ENCODE measurements at regions not wholly inside any gene's neighbourhood (a gene's known extent, or its start where the extent isn't known, plus 50 kb on each side); places are given as distances from the start of the nearest gene placed in this dataset.

DNA sequence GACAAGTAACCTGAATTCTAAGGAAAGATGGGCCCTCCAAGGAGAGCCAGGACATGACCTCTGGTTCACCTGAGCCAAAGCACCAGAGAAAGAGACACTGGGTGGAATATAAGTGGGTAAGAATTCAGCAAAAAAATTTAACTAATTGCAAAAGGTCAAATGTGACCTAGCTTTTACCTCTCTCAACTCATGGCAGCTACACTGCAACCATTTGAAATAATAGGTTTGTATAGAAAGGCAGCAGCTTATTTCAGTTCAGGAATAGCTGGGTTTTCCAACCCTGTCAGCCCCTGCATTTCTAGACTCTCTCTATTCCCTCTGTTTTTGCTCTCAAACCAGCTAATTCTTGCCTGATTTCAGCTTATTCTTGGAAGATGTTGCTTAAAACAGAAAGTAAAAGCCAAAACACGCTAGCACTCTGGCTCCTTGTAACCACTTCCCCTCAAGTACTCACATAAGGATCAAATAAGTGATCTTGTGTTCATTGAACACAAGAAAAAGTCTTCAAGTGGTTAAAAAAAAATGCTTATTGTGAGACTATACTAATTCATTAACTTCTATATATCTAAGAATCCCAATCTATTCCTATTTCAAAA, 101.1 kb upstream of the NR4A3 start:
- peak overlapping the region; percentile 20 for H3K4me3 ChIP-seq (ENCODE audit: low read depth, low read length)
- TF ChIP-seq, protein P1, sequence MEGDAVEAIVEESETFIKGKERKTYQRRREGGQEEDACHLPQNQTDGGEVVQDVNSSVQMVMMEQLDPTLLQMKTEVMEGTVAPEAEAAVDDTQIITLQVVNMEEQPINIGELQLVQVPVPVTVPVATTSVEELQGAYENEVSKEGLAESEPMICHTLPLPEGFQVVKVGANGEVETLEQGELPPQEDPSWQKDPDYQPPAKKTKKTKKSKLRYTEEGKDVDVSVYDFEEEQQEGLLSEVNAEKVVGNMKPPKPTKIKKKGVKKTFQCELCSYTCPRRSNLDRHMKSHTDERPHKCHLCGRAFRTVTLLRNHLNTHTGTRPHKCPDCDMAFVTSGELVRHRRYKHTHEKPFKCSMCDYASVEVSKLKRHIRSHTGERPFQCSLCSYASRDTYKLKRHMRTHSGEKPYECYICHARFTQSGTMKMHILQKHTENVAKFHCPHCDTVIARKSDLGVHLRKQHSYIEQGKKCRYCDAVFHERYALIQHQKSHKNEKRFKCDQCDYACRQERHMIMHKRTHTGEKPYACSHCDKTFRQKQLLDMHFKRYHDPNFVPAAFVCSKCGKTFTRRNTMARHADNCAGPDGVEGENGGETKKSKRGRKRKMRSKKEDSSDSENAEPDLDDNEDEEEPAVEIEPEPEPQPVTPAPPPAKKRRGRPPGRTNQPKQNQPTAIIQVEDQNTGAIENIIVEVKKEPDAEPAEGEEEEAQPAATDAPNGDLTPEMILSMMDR (IDR thresholded peaks at IDR 0.05): no peak
- peak overlapping the region; percentile 42 for H3K4me2 ChIP-seq (ENCODE audit: low read length)
- no peaks in the 10 kb centered on the region for H3K27me3 ChIP-seq (ENCODE audit: control insufficient read depth, insufficient read depth, low read length)
- H3K36me3 ChIP-seq (ENCODE audit: control insufficient read depth, insufficient read depth, low read length): no peaks in the 10 kb centered on the region
- H3K79me2 ChIP-seq: no peaks in the 10 kb centered on the region
- H2AFZ ChIP-seq: peak overlapping the region; percentile 28
- no peaks in the 10 kb centered on the region for H3K9me3 ChIP-seq (ENCODE audit: control insufficient read depth, low read length)
- H3K9ac ChIP-seq: no peak overlapping the region
- no peaks in the 10 kb centered on the region for H3K4me1 ChIP-seq
- no peak overlapping the region for H3K27ac ChIP-seq

DNA sequence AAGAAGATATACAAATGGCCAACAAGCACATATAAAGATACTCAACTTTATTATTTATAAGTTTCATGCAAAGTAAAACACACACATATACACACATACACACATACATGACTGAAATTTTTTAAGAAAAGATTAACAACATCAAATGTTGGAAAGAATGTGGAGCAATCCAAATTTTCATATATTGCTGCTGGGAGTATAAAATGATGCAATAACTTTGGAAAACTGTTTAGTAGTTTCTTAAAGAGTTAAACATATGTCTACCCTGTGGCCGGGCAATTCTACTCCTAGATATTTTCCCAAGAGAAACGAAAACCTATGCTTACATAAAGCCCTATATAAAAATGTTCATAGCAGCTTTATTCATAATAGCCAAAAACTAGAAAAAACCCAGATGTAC, 99.8 kb upstream of the NR4A3 start:
- TF ChIP-seq, protein P1 (IDR thresholded peaks at IDR 0.05): no peak
- no peak overlapping the region for H3K9ac ChIP-seq
- H3K27ac ChIP-seq: no peak overlapping the region
- H3K79me2 ChIP-seq: no peaks in the 10 kb centered on the region
- H3K27me3 ChIP-seq (ENCODE audit: control insufficient read depth, insufficient read depth, low read length): no peaks in the 10 kb centered on the region
- H3K4me2 ChIP-seq (ENCODE audit: low read length): no peak overlapping the region
- H3K36me3 ChIP-seq (ENCODE audit: control insufficient read depth, insufficient read depth, low read length): no peaks in the 10 kb centered on the region
- no peaks in the 10 kb centered on the region for H3K9me3 ChIP-seq (ENCODE audit: control insufficient read depth, low read length)
- H3K4me1 ChIP-seq: no peaks in the 10 kb centered on the region
- no peak overlapping the region for H3K4me3 ChIP-seq (ENCODE audit: low read depth, low read length)
- no peak overlapping the region for H2AFZ ChIP-seq

DNA sequence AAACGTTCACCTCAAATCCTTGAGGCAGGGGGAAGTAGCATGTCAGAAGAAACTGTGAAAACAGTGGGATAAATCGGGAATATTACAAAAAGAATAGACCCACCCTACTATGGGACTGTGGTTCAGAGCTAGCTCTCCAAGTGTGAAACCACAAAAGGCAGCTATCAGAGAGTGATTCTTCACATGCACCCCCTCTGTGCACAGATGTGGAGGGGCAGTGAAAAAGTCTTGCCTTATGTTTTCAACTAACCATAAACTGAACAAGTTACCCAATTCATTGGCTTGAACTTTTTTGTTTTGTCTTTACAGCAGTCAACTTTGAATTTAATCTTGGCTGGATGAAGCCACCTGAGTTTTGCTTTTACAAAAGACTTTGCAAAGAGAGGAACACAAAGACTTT, 98.8 kb upstream of the NR4A3 start:
- H3K27ac ChIP-seq: no peak overlapping the region
- no peak overlapping the region for H3K4me2 ChIP-seq (ENCODE audit: low read length)
- TF ChIP-seq, protein P1 (IDR thresholded peaks at IDR 0.05): no peak
- no peak overlapping the region for H3K4me3 ChIP-seq (ENCODE audit: low read depth, low read length)
- H3K9ac ChIP-seq: no peak overlapping the region
- no peaks in the 10 kb centered on the region for H3K79me2 ChIP-seq
- H2AFZ ChIP-seq: no peak overlapping the region
- no peaks in the 10 kb centered on the region for H3K4me1 ChIP-seq
- no peaks in the 10 kb centered on the region for H3K27me3 ChIP-seq (ENCODE audit: control insufficient read depth, insufficient read depth, low read length)
- no peaks in the 10 kb centered on the region for H3K36me3 ChIP-seq (ENCODE audit: control insufficient read depth, insufficient read depth, low read length)
- no peaks in the 10 kb centered on the region for H3K9me3 ChIP-seq (ENCODE audit: control insufficient read depth, low read length)

DNA sequence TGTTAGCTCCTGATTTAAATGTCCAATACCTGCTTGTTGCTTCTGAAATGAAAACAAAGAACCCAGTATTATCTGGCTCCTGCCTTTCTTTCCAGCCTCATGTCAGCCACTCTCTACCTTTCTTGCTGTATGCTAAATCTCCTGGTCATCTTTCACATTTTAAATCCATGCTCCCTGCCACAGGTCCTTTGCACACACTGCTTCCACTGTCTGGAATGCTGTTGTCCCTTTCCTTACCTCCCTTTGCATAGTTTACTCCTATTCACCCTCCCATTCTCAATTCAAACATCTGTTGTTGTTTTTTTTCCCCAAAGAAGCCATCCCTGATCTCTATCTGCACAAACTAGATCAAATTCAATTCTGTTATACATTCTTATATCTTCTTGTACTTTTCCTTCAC, 97.0 kb upstream of the NR4A3 start:
- H3K4me3 ChIP-seq (ENCODE audit: low read depth, low read length): no peak overlapping the region
- no peaks in the 10 kb centered on the region for H3K27me3 ChIP-seq (ENCODE audit: control insufficient read depth, insufficient read depth, low read length)
- no peak overlapping the region for H3K9ac ChIP-seq
- TF ChIP-seq, protein P1 (IDR thresholded peaks at IDR 0.05): no peak
- H3K4me1 ChIP-seq: no peaks in the 10 kb centered on the region
- no peaks in the 10 kb centered on the region for H3K79me2 ChIP-seq
- H3K36me3 ChIP-seq (ENCODE audit: control insufficient read depth, insufficient read depth, low read length): no peaks in the 10 kb centered on the region
- no peak overlapping the region for H3K27ac ChIP-seq
- H3K4me2 ChIP-seq (ENCODE audit: low read length): no peak overlapping the region
- no peak overlapping the region for H2AFZ ChIP-seq
- H3K9me3 ChIP-seq (ENCODE audit: control insufficient read depth, low read length): no peaks in the 10 kb centered on the region

DNA sequence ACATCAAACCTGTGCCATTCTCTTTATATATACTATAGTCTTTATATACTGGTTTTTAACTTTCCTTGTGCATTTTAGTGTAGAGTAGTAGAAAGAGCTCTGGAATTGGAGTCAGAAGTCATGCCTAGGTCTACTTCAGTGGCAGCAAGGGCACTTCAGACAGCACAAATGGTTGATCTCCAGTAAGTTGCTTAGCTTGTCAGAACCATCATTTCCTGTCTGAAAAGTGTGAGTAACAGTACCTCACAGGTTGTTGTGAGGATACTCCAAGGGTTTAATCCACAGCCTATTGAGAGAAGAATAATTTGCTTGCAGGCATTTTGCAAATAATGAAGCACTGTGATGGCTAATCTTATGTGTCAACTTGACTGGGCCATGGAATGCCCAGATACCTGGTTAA, 95.8 kb upstream of the NR4A3 start:
- Histone ChIP-seq H3K27ac (no peak overlapping the region), H3K4me3 (ENCODE audit: low read depth, low read length) (no peak overlapping the region), H3K9ac (no peak overlapping the region), H3K4me2 (ENCODE audit: low read length) (no peak overlapping the region), H3K36me3 (ENCODE audit: control insufficient read depth, insufficient read depth, low read length) (no peaks in the 10 kb centered on the region), H3K4me1 (no peaks in the 10 kb centered on the region), H3K27me3 (ENCODE audit: control insufficient read depth, insufficient read depth, low read length) (no peaks in the 10 kb centered on the region), H3K9me3 (ENCODE audit: control insufficient read depth, low read length) (no peaks in the 10 kb centered on the region), H3K79me2 (no peaks in the 10 kb centered on the region), H2AFZ (no peak overlapping the region)
- TF ChIP-seq, protein P1 (IDR thresholded peaks at IDR 0.05): no peak

Data from parathyroid adenoma (tissue), 2 donors.